Sigmoid colon (tissue), 4 donors: ENCODE measurements at regions not wholly inside any gene's neighbourhood (a gene's known extent, or its start where the extent isn't known, plus 50 kb on each side); places are given as distances from the start of the nearest gene placed in this dataset.
"Not testable (repeated sequence)": the region's sequence is repeated elsewhere in the genome, so short reads cannot be mapped to it uniquely, and the experiment has no call there.

ENCODE experiments used
- EP300 ChIP-seq, 4 donors: sonication (generic); formaldehyde crosslinking; IDR thresholded peaks; one replicate each; pipeline ENCODE4 v1.6.1; 2017; ENCODE audit warnings: antibody characterized with exemption in 4 of 4
- POLR2AphosphoS5 ChIP-seq, 4 donors: sonication (generic); formaldehyde crosslinking; IDR thresholded peaks; one replicate each; pipeline ENCODE4 v1.6.1; 2017; ENCODE audit warnings: antibody characterized with exemption in 4 of 4

DNA sequence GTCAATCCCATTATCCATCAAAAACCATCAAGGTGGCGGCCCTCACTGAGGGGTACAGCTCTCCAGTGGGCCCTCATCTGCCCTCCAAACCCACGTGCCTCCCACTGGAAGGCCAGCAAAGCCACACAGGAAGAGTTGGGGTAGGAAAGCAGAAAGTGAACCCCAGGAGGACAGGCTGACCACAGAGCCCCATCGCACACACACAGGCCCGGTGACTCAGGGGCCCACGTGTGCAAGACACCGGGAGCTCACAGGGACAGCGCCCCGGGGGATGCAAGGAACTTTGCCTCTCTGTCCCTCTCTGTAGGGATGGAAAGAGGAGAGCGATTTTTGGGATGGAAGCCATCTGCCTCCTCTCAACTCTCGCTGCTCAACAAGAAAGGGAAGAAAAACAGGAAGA, 85.0 kb upstream of the FRG2C start:
- not testable (repeated sequence) for TF ChIP-seq POLR2AphosphoS5, EP300 (IDR thresholded peaks at IDR 0.05)
